Retinal pigment epithelial cell (primary cell): ENCODE measurements at regions not wholly inside any gene's neighbourhood (a gene's known extent, or its start where the extent isn't known, plus 50 kb on each side); places are given as distances from the start of the nearest gene placed in this dataset.

ENCODE experiments used
- DNase-seq: peaks from one replicate; pipeline ENCODE4 v3.0.0-alpha.2; 2010; ENCODE audit warnings: low read depth
- H3K4me3 ChIP-seq: 2 replicates; pipeline ENCODE4 v1.5.1; 2011; ENCODE audit warnings: mild to moderate bottlenecking, low read length, control low read depth, moderate library complexity
- TF ChIP-seq, protein P1 (sequence below): conservative IDR thresholded peaks from 2 replicates; pipeline ENCODE4 v1.5.1; 2011; ENCODE audit warnings: low read depth, low read length, control low read depth, inconsistent platforms

- DNase-seq = peak; percentile 21
- no peak overlapping the region for H3K4me3 ChIP-seq
- TF ChIP-seq, protein P1, sequence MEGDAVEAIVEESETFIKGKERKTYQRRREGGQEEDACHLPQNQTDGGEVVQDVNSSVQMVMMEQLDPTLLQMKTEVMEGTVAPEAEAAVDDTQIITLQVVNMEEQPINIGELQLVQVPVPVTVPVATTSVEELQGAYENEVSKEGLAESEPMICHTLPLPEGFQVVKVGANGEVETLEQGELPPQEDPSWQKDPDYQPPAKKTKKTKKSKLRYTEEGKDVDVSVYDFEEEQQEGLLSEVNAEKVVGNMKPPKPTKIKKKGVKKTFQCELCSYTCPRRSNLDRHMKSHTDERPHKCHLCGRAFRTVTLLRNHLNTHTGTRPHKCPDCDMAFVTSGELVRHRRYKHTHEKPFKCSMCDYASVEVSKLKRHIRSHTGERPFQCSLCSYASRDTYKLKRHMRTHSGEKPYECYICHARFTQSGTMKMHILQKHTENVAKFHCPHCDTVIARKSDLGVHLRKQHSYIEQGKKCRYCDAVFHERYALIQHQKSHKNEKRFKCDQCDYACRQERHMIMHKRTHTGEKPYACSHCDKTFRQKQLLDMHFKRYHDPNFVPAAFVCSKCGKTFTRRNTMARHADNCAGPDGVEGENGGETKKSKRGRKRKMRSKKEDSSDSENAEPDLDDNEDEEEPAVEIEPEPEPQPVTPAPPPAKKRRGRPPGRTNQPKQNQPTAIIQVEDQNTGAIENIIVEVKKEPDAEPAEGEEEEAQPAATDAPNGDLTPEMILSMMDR = peak; percentile 91
Measured at GRCh38 chr7:35519971-35520809, 174.7 kb downstream of the HERPUD2 start.

GRCh38 chr7:35518767-35519166, 176.2 kb downstream of the HERPUD2 start:
- TF ChIP-seq, protein P1 = no peak
- DNase-seq = no peak
- H3K4me3 ChIP-seq = no peak overlapping the region

DNA sequence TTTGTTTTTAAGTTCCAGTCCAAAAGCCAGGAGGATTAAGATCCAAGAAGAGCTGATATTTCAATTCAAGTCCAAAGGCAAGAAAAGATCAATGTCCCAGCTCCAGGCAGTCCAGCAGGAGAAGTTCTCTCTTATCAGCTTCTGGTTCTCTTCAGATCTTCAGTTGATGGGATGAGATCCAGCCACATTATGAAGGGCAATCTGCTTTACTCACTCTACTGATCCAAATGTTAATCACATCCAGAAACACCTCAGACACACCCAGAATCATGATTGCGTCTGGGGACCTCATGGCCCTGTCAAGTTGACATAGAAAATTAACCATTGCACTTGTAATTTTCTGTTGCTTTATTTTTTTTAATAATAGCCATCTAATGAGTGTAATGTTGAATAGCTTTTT, 178.4 kb downstream of the HERPUD2 start:
- DNase-seq = no peak
- TF ChIP-seq, protein P1 = no peak

DNA sequence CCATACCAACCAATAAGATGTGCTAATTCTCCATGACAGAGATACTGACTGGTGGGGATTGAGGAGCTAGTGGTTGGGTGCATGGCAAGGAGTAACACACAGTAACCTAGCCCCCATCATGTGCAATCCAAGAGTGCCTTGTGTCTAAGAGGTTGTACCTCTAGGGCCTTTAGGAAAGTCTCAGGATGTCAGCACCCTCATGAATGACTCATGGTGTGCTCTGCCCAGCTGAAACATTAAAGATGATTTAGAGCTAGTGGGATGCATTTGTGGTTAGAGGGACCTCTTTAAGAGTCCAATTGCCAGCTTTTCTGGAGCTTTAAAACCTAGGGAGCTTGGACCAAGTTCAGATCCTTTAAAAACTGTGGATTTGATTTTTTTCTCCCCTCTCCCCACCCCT, 181.1 kb downstream of the HERPUD2 start:
- no peak overlapping the region for H3K4me3 ChIP-seq
- TF ChIP-seq, protein P1 = no peak
- no peak for DNase-seq

More for the DNA sequence above, 178.4 kb downstream of the HERPUD2 start:
- no peak overlapping the region for H3K4me3 ChIP-seq

DNA sequence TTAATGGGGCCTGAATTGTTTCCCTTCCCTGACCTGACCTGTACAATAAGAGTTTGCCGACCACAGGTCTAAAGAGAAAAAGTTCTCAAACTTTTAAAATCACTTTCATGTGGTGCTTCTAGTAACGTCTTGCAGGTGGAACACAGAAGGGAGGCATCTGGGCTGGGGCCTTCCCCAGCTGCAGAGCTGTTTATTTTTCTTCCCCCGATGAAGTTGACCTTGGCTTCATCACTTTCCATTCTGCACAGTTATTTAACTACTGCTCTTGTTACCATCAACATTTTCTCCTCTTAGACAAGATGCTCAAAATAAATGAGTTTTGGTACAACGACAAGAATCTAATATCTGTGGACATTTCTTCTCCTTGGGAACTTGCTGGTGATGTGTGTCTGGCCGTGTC, 181.7 kb downstream of the HERPUD2 start:
- DNase-seq = no peak
- TF ChIP-seq, protein P1 = no peak
- no peak overlapping the region for H3K4me3 ChIP-seq

DNA sequence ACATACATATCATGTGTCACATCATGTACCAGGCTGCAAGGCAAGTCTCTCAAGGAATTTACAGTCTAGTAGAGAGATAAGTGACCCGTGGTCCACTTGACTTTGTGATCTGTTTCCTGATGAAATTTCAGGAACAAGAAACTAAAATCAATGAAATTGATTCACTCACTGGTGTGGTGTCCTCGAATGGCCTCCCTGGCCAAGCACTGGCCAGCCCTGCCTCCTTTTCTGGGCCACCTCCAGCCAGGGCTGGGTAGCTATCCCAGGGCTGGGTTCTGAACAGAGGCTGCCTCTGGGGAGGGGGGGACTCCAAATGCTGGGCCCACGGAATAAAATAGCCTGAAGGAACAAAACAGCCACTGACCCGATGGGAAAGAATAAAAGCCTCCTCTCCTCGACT, 182.2 kb downstream of the HERPUD2 start:
- no peak for DNase-seq
- TF ChIP-seq, protein P1 = no peak
- no peak overlapping the region for H3K4me3 ChIP-seq
